K562 (cell line): ENCODE measurements at regions not wholly inside any gene's neighbourhood (a gene's known extent, or its start where the extent isn't known, plus 50 kb on each side); places are given as distances from the start of the nearest gene placed in this dataset.

Experiments
- ATAC-seq: fragments of 200-7000 bp; cut with Tn5 transposase; 3 replicates; pipeline ENCODE4 v1.9.1; 2020; ENCODE audit warnings: moderate library complexity
- BruUV-seq: library from RNA; stranded (reverse); fragments of 400-500 nt; replicated peaks from 2 replicates; lab custom pipeline; 2021; lab: Mats Ljungman, UMichigan
- CTCF ChIA-PET: fragments of 300-600 bp; formaldehyde crosslinking; extraction: SDS; loops from one replicate; lab custom pipeline; 2021; ENCODE audit warnings: low intra/inter-chr PET ratio; lab: Yijun Ruan, JAX
- POLR2A ChIA-PET: fragments of 300-600, 350-650 bp; sonication (Branson Sonifier 250); formaldehyde crosslinking; extraction: SDS; loops from one replicate; lab custom pipeline; 2021; ENCODE audit warnings: antibody characterized with exemption, inconsistent platforms; lab: Yijun Ruan, JAX
- DNase-seq, 4 experiments: peaks; one replicate each; pipeline versions ENCODE4 v3.0.0 to v3.0.0-alpha.2; 2011 to 2018; ENCODE audit warnings: low spot score in 3 of 4, mixed read lengths in 3 of 4; ENCODE audit errors: extremely low read depth in 1 of 4
- FAIRE-seq: peaks from 2 replicates; lab custom pipeline; 2011; peaks lifted over from hg19 to GRCh38; lab: Jason Lieb, UNC
- H2AFZ ChIP-seq: 2 replicates; pipeline ENCODE4 v1.6.0; 2011; ENCODE audit warnings: low read depth, low read length, control low read depth, inconsistent platforms
- H3K27ac ChIP-seq: fragments of 200-600 bp; 3 replicates; pipeline ENCODE4 v1.8.0; 2011; ENCODE audit warnings: low read depth, mild to moderate bottlenecking, control low read depth, inconsistent platforms, low read length, moderate library complexity, mixed read lengths; ENCODE audit errors: extremely low read depth
- H3K27me3 ChIP-seq, 2 experiments: fragments of 300-600 bp in 1 of 2; 2 replicates in 1 of 2; 3 replicates in 1 of 2; pipeline versions ENCODE4 v1.6.0 to v1.8.0; 2011; ENCODE audit warnings: inconsistent platforms in 2 of 2, low read length in 2 of 2, mild to moderate bottlenecking in 1 of 2, mixed read lengths in 1 of 2, moderate library complexity in 1 of 2; ENCODE audit not compliant: control insufficient read depth in 2 of 2, insufficient read depth in 2 of 2
- H3K36me3 ChIP-seq: fragments of 300-600 bp; 3 replicates; pipeline ENCODE4 v1.8.0; 2011; ENCODE audit warnings: mild to moderate bottlenecking, low read length, inconsistent platforms; ENCODE audit not compliant: control insufficient read depth, insufficient read depth
- H3K4me1 ChIP-seq, 2 experiments: fragments of 200-600 bp in 1 of 2; replicated peaks in 1 of 2; 2 replicates in 1 of 2; 3 replicates in 1 of 2; pipeline versions ENCODE4 v1.5.1 to v1.8.0; 2011; ENCODE audit warnings: inconsistent platforms in 2 of 2, low read length in 2 of 2, mild to moderate bottlenecking in 1 of 2, mixed read lengths in 1 of 2, moderate library complexity in 1 of 2; ENCODE audit not compliant: control insufficient read depth in 2 of 2, insufficient read depth in 2 of 2
- H3K4me2 ChIP-seq: 2 replicates; pipeline ENCODE4 v1.6.1; 2011; ENCODE audit warnings: low read length, control low read depth, inconsistent platforms, mixed read lengths; ENCODE audit not compliant: insufficient read depth
- H3K4me3 ChIP-seq: fragments of 200-600 bp; sonication (generic), shearing (Covaris generic); 2 replicates; pipeline ENCODE4 v1.5.1; 2016; ENCODE audit warnings: control low read depth, inconsistent platforms
- H3K79me2 ChIP-seq: fragments of 200-600 bp; 3 replicates; pipeline ENCODE4 v1.8.0; 2011; ENCODE audit warnings: low read length, inconsistent platforms; ENCODE audit not compliant: control insufficient read depth, insufficient read depth
- H3K9ac ChIP-seq, 2 experiments: 2 replicates each; pipeline versions ENCODE4 v1.6.0 to v1.6.1; 2011; ENCODE audit warnings: low read depth in 2 of 2, low read length in 2 of 2, control low read depth in 1 of 2, inconsistent platforms in 1 of 2, mild to moderate bottlenecking in 1 of 2, mixed read lengths in 1 of 2; ENCODE audit not compliant: insufficient read depth in 1 of 2
- H3K9me1 ChIP-seq: one replicate; pipeline ENCODE4 v1.6.0; 2011; ENCODE audit warnings: inconsistent platforms, mild to moderate bottlenecking, low read length, moderate library complexity; ENCODE audit not compliant: control insufficient read depth, insufficient read depth
- H3K9me3 ChIP-seq: replicated peaks from 2 replicates; pipeline ENCODE4 v1.5.1; 2011; ENCODE audit warnings: low read depth, low read length, inconsistent platforms; ENCODE audit not compliant: control insufficient read depth, insufficient read depth
- H4K20me1 ChIP-seq: replicated peaks from 2 replicates; pipeline ENCODE4 v1.6.1; 2011; ENCODE audit warnings: low read length, inconsistent platforms, mixed read lengths; ENCODE audit not compliant: control insufficient read depth, insufficient read depth
- BHLHE40 ChIP-seq: IDR thresholded peaks from 2 replicates; pipeline ENCODE4 v1.6.1; 2011; ENCODE audit warnings: low read length, improper control_type of control experiment
- DIDO1 ChIP-seq: fragments of 450-650 bp; IDR thresholded peaks from 2 replicates; pipeline ENCODE4 v1.6.1; 2016; ENCODE audit warnings: low read depth, missing biosample characterization, missing genetic modification characterization
- GABPA ChIP-seq: fragments of 200-800 bp; sonication (Bioruptor generic); conservative IDR thresholded peaks from 2 replicates; pipeline ENCODE4 v1.6.1; 2016; ENCODE audit warnings: low read depth, missing genetic modification characterization, missing compliant biosample characterization
- GTF2E2 ChIP-seq: fragments of 200-800 bp; sonication (Bioruptor generic); IDR thresholded peaks from 2 replicates; pipeline ENCODE4 v1.6.1; 2016; ENCODE audit warnings: missing genetic modification characterization, missing compliant biosample characterization
- MECOM ChIP-seq: fragments of 250-450 bp; sonication (Bioruptor Pico); IDR thresholded peaks from 2 replicates; pipeline ENCODE4 v1.8.0; 2022; ENCODE audit warnings: inconsistent platforms
- MTF1 ChIP-seq: fragments of 250-450 bp; sonication (Bioruptor Pico); IDR thresholded peaks from 2 replicates; pipeline ENCODE4 v1.9.0; 2021; ENCODE audit warnings: moderate library complexity, mild to moderate bottlenecking, inconsistent platforms, borderline replicate concordance
- NFE2 ChIP-seq: IDR thresholded peaks from 2 replicates; pipeline ENCODE4 v1.6.1; 2014; ENCODE audit warnings: antibody characterized with exemption, low read depth
- RFX5 ChIP-seq: IDR thresholded peaks from 2 replicates; pipeline ENCODE4 v1.6.1; 2011; ENCODE audit warnings: low read depth, mild to moderate bottlenecking, improper control_type of control experiment, low read length
- TOE1 ChIP-seq, 2 experiments: fragments of 450-650 bp in 1 of 2; sonication (generic) in 1 of 2; formaldehyde crosslinking in 1 of 2; IDR thresholded peaks; 2 replicates each; pipeline versions ENCODE4 v1.7.1 to v1.8.0; 2016 to 2022; ENCODE audit warnings: borderline replicate concordance in 2 of 2, mild to moderate bottlenecking in 2 of 2, antibody characterized with exemption in 1 of 2, inconsistent platforms in 1 of 2, low read depth in 1 of 2, missing genetic modification reagents in 1 of 2, moderate library complexity in 1 of 2
- ZNF253 ChIP-seq: fragments of 250-450 bp; sonication (Bioruptor Pico); conservative IDR thresholded peaks from 2 replicates; pipeline ENCODE4 v1.6.1; 2021; ENCODE audit warnings: mild to moderate bottlenecking
- ZNF584 ChIP-seq: fragments of 200-800 bp; sonication (Bioruptor generic); IDR thresholded peaks from 2 replicates; pipeline ENCODE4 v1.6.1; 2016; ENCODE audit warnings: low read depth, mild to moderate bottlenecking, missing genetic modification characterization, missing compliant biosample characterization
- ZNF589 ChIP-seq: fragments of 200-800 bp; sonication (Bioruptor generic); IDR thresholded peaks from 2 replicates; pipeline ENCODE4 v1.6.1; 2016; ENCODE audit warnings: low read depth, missing genetic modification characterization, missing compliant biosample characterization
- WGBS: fragments of 100-300 bp; shearing (Covaris generic); methylation state at CpG from one replicate; pipeline ENCODE4 v1.1.6; 2016; ENCODE audit warnings: low coverage, mixed read lengths; ENCODE audit not compliant: insufficient coverage; ENCODE audit errors: missing lambda C conversion rate; 5-methylcytosine and 5-hydroxymethylcytosine counted together
- in situ Hi-C: fragments of 300-500 bp; cut with MboI; formaldehyde crosslinking; loops from 4 replicates; pipeline ENCODE4 v1.15.0; 2018; ENCODE audit warnings: inconsistent platforms, mixed read lengths
- intact Hi-C: fragments of 100-400 bp; cut with micrococcal nuclease; formaldehyde crosslinking; loops from 2 replicates; pipeline ENCODE4 v1.14.2; 2022
- TF ChIP-seq, protein P1 (sequence below): fragments of 250-450 bp; sonication (Bioruptor Pico); IDR thresholded peaks from 2 replicates; pipeline ENCODE4 v1.4.0; 2020; ENCODE audit warnings: mild to moderate bottlenecking, moderate library complexity, borderline replicate concordance
- TF ChIP-seq, protein P2 (sequence below): sonication (generic); formaldehyde crosslinking; IDR thresholded peaks from 2 replicates; pipeline ENCODE4 v1.9.0; 2022; ENCODE audit warnings: mild to moderate bottlenecking, missing genetic modification reagents
- TF ChIP-seq, protein P3 (sequence below): fragments of 450-650 bp; formaldehyde crosslinking; IDR thresholded peaks from 2 replicates; pipeline ENCODE4 v1.4.0; 2020; ENCODE audit warnings: mild to moderate bottlenecking, moderate library complexity

DNA sequence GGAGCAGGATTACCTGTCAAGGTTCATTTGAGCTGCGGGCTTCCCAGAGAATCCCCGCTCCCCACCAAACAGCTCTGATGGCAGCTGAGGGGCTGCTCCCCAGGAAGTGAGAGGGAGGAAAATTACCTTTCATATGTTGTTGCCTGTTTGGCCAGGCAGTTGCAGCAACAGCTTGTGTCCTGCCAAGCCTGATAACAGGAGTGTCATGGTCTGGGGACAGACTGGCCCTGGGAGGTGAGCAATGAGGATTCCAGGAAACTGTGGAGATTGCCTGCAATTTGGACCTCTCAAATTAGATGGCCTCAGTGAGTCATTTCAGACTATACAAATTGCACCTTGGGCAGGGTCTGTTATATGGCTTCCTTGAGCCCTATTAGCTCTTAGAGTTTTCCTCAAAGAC lies 189.3 kb downstream of the PTPRU start (continued):
- TF ChIP-seq ZNF584 = no peak
- no peak for TF ChIP-seq RFX5
- TF ChIP-seq ZNF589 (CRISPR knock-in tag) = no peak
- TF ChIP-seq NFE2 = no peak
- TF ChIP-seq, protein P1, sequence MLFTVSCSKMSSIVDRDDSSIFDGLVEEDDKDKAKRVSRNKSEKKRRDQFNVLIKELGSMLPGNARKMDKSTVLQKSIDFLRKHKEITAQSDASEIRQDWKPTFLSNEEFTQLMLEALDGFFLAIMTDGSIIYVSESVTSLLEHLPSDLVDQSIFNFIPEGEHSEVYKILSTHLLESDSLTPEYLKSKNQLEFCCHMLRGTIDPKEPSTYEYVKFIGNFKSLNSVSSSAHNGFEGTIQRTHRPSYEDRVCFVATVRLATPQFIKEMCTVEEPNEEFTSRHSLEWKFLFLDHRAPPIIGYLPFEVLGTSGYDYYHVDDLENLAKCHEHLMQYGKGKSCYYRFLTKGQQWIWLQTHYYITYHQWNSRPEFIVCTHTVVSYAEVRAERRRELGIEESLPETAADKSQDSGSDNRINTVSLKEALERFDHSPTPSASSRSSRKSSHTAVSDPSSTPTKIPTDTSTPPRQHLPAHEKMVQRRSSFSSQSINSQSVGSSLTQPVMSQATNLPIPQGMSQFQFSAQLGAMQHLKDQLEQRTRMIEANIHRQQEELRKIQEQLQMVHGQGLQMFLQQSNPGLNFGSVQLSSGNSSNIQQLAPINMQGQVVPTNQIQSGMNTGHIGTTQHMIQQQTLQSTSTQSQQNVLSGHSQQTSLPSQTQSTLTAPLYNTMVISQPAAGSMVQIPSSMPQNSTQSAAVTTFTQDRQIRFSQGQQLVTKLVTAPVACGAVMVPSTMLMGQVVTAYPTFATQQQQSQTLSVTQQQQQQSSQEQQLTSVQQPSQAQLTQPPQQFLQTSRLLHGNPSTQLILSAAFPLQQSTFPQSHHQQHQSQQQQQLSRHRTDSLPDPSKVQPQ = no peak

DNA sequence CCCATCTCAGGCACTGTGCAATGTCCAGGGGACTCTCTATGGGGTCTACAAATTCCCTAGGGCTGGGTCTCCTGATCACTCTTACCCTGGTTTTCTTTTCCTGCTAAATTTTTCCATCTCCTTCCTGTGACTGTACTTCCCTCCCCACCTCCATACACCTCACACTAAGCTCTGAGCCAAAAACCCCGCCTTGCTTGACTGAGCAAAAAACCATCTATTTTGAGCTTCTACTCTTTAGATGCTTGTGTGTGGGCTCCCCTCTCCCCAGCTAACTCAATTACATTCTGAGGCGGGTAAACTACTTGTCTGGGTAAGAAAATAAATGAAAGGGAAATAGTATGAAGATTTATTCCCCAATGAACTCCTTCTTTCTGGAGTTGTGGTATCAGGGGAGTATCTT lies 187.9 kb downstream of the PTPRU start:
- H3K4me1 ChIP-seq = no peaks in the 10 kb centered on the region; a peak in 1 of 5 replicates
- H3K9ac ChIP-seq = no peak overlapping the region
- in situ Hi-C loops = no loop called here
- intact Hi-C loops = no loop called here
- ATAC-seq = no peak
- H3K36me3 ChIP-seq = no peaks in the 10 kb centered on the region
- no peak overlapping the region for H3K27ac ChIP-seq
- no peaks in the 10 kb centered on the region for H3K9me1 ChIP-seq
- ChIA-PET CTCF (no interaction called here), POLR2A (no interaction called here)
- H4K20me1 ChIP-seq = peaks cover 5% of the 10 kb centered on the region; the same call in 1 of the 2 replicates
- H3K4me2 ChIP-seq = no peak overlapping the region
- no peak overlapping the region for H3K4me3 ChIP-seq
- no TSS peak for BruUV-seq
- no peak overlapping the region for H2AFZ ChIP-seq
- H3K27me3 ChIP-seq = peaks cover 0 to 4% of the 10 kb centered on the region in 2 experiments; a peak in 1 of 5 replicates
- WGBS = 0% methylated on average over 2 of the region's 2 CpGs
- no peaks in the 10 kb centered on the region for H3K9me3 ChIP-seq
- no peak for FAIRE-seq
- H3K79me2 ChIP-seq = no peaks in the 10 kb centered on the region
- no peak for DNase-seq
- TF ChIP-seq TOE1 (IDR thresholded peaks at IDR 0.05; ENCODE audit: borderline replicate concordance) (no peak), TOE1 (CRISPR knock-in tag; IDR thresholded peaks at IDR 0.05; ENCODE audit: borderline replicate concordance, low read depth) (no peak), GTF2E2 (tag) (no peak), ZNF253 (CRISPR knock-in tag) (no peak), DIDO1 (tag) (no peak), BHLHE40 (no peak), MECOM (CRISPR knock-in tag) (no peak), MTF1 (CRISPR knock-in tag) (no peak), GABPA (tag) (no peak)
- TF ChIP-seq, protein P2, sequence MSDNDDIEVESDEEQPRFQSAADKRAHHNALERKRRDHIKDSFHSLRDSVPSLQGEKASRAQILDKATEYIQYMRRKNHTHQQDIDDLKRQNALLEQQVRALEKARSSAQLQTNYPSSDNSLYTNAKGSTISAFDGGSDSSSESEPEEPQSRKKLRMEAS (CRISPR knock-in tag) = no peak
- TF ChIP-seq, protein P3, sequence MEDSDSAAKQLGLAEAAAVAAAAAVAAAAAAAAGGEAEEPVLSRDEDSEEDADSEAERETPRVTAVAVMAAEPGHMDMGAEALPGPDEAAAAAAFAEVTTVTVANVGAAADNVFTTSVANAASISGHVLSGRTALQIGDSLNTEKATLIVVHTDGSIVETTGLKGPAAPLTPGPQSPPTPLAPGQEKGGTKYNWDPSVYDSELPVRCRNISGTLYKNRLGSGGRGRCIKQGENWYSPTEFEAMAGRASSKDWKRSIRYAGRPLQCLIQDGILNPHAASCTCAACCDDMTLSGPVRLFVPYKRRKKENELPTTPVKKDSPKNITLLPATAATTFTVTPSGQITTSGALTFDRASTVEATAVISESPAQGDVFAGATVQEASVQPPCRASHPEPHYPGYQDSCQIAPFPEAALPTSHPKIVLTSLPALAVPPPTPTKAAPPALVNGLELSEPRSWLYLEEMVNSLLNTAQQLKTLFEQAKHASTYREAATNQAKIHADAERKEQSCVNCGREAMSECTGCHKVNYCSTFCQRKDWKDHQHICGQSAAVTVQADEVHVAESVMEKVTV (CRISPR knock-in tag) = no peak
